Thyroid gland (tissue), 4 donors: ENCODE measurements at regions not wholly inside any gene's neighbourhood (a gene's known extent, or its start where the extent isn't known, plus 50 kb on each side); places are given as distances from the start of the nearest gene placed in this dataset.
A peak's percentile ranks its signal among the peaks of the same experiment; 100 is the strongest.

ENCODE experiments used
- DNase-seq, 2 donors: peaks; one replicate each; pipeline ENCODE4 v3.0.0-alpha.2; 2019
- H3K27ac ChIP-seq, 3 donors: fragments of 200-600 bp; sonication (generic); 1 replicate in 2 of 3; 2 replicates in 1 of 3; pipeline ENCODE4 v1.5.1; 2016 to 2019; ENCODE audit warnings: mild to moderate bottlenecking in 1 of 3, moderate library complexity in 1 of 3
- H3K27me3 ChIP-seq: fragments of 200-600 bp; sonication (generic); one replicate; pipeline ENCODE4 v1.5.1; 2019
- H3K36me3 ChIP-seq, 2 donors: fragments of 200-600 bp; sonication (generic); one replicate each; pipeline ENCODE4 v1.5.1; 2016 to 2019
- H3K4me1 ChIP-seq, 2 donors: fragments of 200-600 bp; sonication (generic); one replicate each; pipeline ENCODE4 v1.5.1; 2017 to 2019
- H3K4me3 ChIP-seq, 3 donors: fragments of 200-600 bp; sonication (generic); replicated peaks in 1 of 3; 1 replicate in 2 of 3; 2 replicates in 1 of 3; pipeline ENCODE4 v1.5.1; 2016; ENCODE audit warnings: mild to moderate bottlenecking in 1 of 3
- H3K9me3 ChIP-seq: fragments of 200-600 bp; sonication (generic); one replicate; pipeline ENCODE4 v1.5.1; 2017
- CTCF ChIP-seq, 6 experiments: fragments of 200-600 bp in 3 of 6; fragments of 450-650 bp in 3 of 6; sonication (generic) in 3 of 6; IDR thresholded peaks; one replicate each; pipeline ENCODE4 v1.5.1; 2016 to 2019; ENCODE audit warnings: antibody characterized with exemption in 6 of 6, mild to moderate bottlenecking in 2 of 6, inconsistent platforms in 1 of 6, moderate library complexity in 1 of 6
- POLR2A ChIP-seq, 2 donors: fragments of 450-650 bp; IDR thresholded peaks; one replicate each; pipeline ENCODE4 v1.6.1; 2017; ENCODE audit warnings: antibody characterized with exemption in 2 of 2, mild to moderate bottlenecking in 2 of 2, moderate library complexity in 1 of 2
- WGBS, 2 donors: methylation state at CpG; one replicate each; pipeline ENCODE4 v1.1.5; 2017; 5-methylcytosine and 5-hydroxymethylcytosine counted together
- intact Hi-C: fragments of 100-400 bp; cut with DNase I; formaldehyde crosslinking; loops from one replicate; pipeline ENCODE4 v1.15.1; 2023

GRCh38 chr14:59103396-59103795 lies 85.1 kb upstream of the DAAM1 start:
- DNase-seq: no peak
- no peaks in the 10 kb centered on the region for H3K36me3 ChIP-seq
- no peaks in the 10 kb centered on the region for H3K27me3 ChIP-seq
- no peaks in the 10 kb centered on the region for H3K4me1 ChIP-seq
- WGBS, 2 donors: 92 to 98% methylated on average over 2 of the region's 2 CpGs
- no peak for TF ChIP-seq POLR2A (IDR thresholded peaks at IDR 0.05)
- no peak overlapping the region for H3K4me3 ChIP-seq
- H3K9me3 ChIP-seq: no peaks in the 10 kb centered on the region
- intact Hi-C loops: no loop called here
- H3K27ac ChIP-seq: no peak overlapping the region

- Histone ChIP-seq H3K9me3 (no peaks in the 10 kb centered on the region), H3K27me3 (no peaks in the 10 kb centered on the region), H3K27ac (no peak overlapping the region), H3K36me3 (no peaks in the 10 kb centered on the region), H3K4me3 (no peak overlapping the region), H3K4me1 (no peaks in the 10 kb centered on the region)
- intact Hi-C loops: no loop called here
- TF ChIP-seq POLR2A (IDR thresholded peaks at IDR 0.05): no peak
- TF ChIP-seq CTCF (IDR thresholded peaks at IDR 0.05): no peak
- 35 to 67% methylated on average over 2 of the region's 2 CpGs for WGBS, 2 donors
- DNase-seq: no peak
Observed at GRCh38 chr14:59107819-59108218, 80.6 kb upstream of the DAAM1 start.

- Histone ChIP-seq H3K9me3 (no peaks in the 10 kb centered on the region), H3K27ac (no peak overlapping the region), H3K4me3 (no peak overlapping the region), H3K36me3 (no peaks in the 10 kb centered on the region), H3K27me3 (no peaks in the 10 kb centered on the region), H3K4me1 (no peaks in the 10 kb centered on the region)
- WGBS, 2 donors: 83 to 93% methylated on average over 2 of the region's 2 CpGs
- no peak for DNase-seq
- intact Hi-C loops: no loop called here
- TF ChIP-seq CTCF (IDR thresholded peaks at IDR 0.05) (no peak), POLR2A (IDR thresholded peaks at IDR 0.05) (no peak)
Observed at GRCh38 chr14:59116984-59117415, 71.5 kb upstream of the DAAM1 start.

GRCh38 chr14:59117754-59118528 lies 70.5 kb upstream of the DAAM1 start:
- no peak overlapping the region for H3K4me3 ChIP-seq
- no peak for TF ChIP-seq CTCF (IDR thresholded peaks at IDR 0.05)
- TF ChIP-seq POLR2A (IDR thresholded peaks at IDR 0.05): no peak
- WGBS, 2 donors: 33 to 36% methylated on average over 2 of the region's 2 CpGs
- H3K27me3 ChIP-seq: no peaks in the 10 kb centered on the region
- H3K4me1 ChIP-seq: no peaks in the 10 kb centered on the region
- H3K9me3 ChIP-seq: no peaks in the 10 kb centered on the region
- no peaks in the 10 kb centered on the region for H3K36me3 ChIP-seq
- no peak overlapping the region for H3K27ac ChIP-seq
- peak; percentile 37 to 60 for DNase-seq
- intact Hi-C loops: no loop called here

GRCh38 chr14:59120921-59121320 lies 67.5 kb upstream of the DAAM1 start:
- H3K4me1 ChIP-seq: no peaks in the 10 kb centered on the region
- no peaks in the 10 kb centered on the region for H3K36me3 ChIP-seq
- intact Hi-C loops: loop anchor here (10.0 kb wide), 1 partner anchor 64 kb away; the partner anchor contains the start of gene DAAM1
- H3K27ac ChIP-seq: no peak overlapping the region
- no peak for TF ChIP-seq CTCF (IDR thresholded peaks at IDR 0.05)
- no peak for TF ChIP-seq POLR2A (IDR thresholded peaks at IDR 0.05)
- DNase-seq: no peak
- H3K27me3 ChIP-seq: no peaks in the 10 kb centered on the region
- no peaks in the 10 kb centered on the region for H3K9me3 ChIP-seq
- WGBS, 2 donors: 3 to 45% methylated on average over 1 of the region's 1 CpG
- no peak overlapping the region for H3K4me3 ChIP-seq
